ENCODE measurements at regions not wholly inside any gene's neighbourhood (a gene's known extent, or its start where the extent isn't known, plus 50 kb on each side); places are given as distances from the start of the nearest gene placed in this dataset.
"Not testable (repeated sequence)": the region's sequence is repeated elsewhere in the genome, so short reads cannot be mapped to it uniquely, and the experiment has no call there.

GRCh38 chr14:38973083-38973700 lies 129.8 kb downstream of the SEC23A start:
- no peak for DNase-seq

GRCh38 chr14:38972511-38972910 lies 130.5 kb downstream of the SEC23A start:
- no peak for DNase-seq

GRCh38 chr14:38971258-38971921 lies 131.6 kb downstream of the SEC23A start:
- no peak for DNase-seq

GRCh38 chr14:38964630-38965029 lies 138.4 kb downstream of the SEC23A start:
- no peak for DNase-seq

GRCh38 chr14:38960946-38961531 lies 142.0 kb downstream of the SEC23A start:
- no peak for DNase-seq

- DNase-seq = no peak
Measured at GRCh38 chr14:38959021-38959420, 144.0 kb downstream of the SEC23A start.

GRCh38 chr14:38958589-38958988 lies 144.4 kb downstream of the SEC23A start:
- no peak for DNase-seq

- DNase-seq = no peak
Measured at GRCh38 chr14:38951451-38951850, 151.6 kb downstream of the SEC23A start.

- DNase-seq = no peak
Measured at GRCh38 chr14:38950676-38951075, 152.4 kb downstream of the SEC23A start.

- no peak for DNase-seq
Measured at GRCh38 chr14:38948576-38948975, 154.5 kb downstream of the SEC23A start.

GRCh38 chr14:38948171-38948570 lies 154.9 kb downstream of the SEC23A start:
- no peak for DNase-seq

GRCh38 chr14:38947343-38947742 lies 155.7 kb downstream of the SEC23A start:
- DNase-seq = no peak

GRCh38 chr14:38944691-38945090 lies 158.3 kb downstream of the SEC23A start:
- no peak for DNase-seq

GRCh38 chr14:38941488-38941887 lies 161.5 kb downstream of the SEC23A start:
- DNase-seq = no peak

- not testable (repeated sequence) for DNase-seq
Measured at GRCh38 chr14:38932653-38933000, 170.4 kb downstream of the SEC23A start.

- no peak for DNase-seq
Measured at GRCh38 chr14:38931969-38932652, 170.9 kb downstream of the SEC23A start.

GRCh38 chr14:38930898-38931297 lies 172.1 kb downstream of the SEC23A start:
- DNase-seq = no peak

- no peak for DNase-seq
Measured at GRCh38 chr14:38930022-38930421, 173.0 kb downstream of the SEC23A start.

GRCh38 chr14:38929416-38929815 lies 173.6 kb downstream of the SEC23A start:
- DNase-seq = no peak

GRCh38 chr14:38921893-38922292 lies 181.1 kb downstream of the SEC23A start:
- DNase-seq = not testable (repeated sequence)

- DNase-seq = no peak
Measured at GRCh38 chr14:38915125-38915524, 187.9 kb downstream of the SEC23A start.

GRCh38 chr14:38910092-38910491 lies 192.9 kb downstream of the SEC23A start:
- DNase-seq = no peak

GRCh38 chr14:38904959-38905358 lies 198.1 kb downstream of the SEC23A start:
- DNase-seq = no peak

- DNase-seq = no peak
Measured at GRCh38 chr14:38901791-38902190, 201.2 kb downstream of the SEC23A start.
